WERI-Rb-1 (cell line): ENCODE measurements at regions not wholly inside any gene's neighbourhood (a gene's known extent, or its start where the extent isn't known, plus 50 kb on each side); places are given as distances from the start of the nearest gene placed in this dataset.

Source experiments
- DNase-seq: peaks from one replicate; pipeline ENCODE4 v3.0.0-alpha.2; 2020
- H3K27ac ChIP-seq: fragments of 250-450 bp; sonication (Bioruptor Pico); 2 replicates; pipeline ENCODE4 v1.5.1; 2020; ENCODE audit warnings: mild to moderate bottlenecking, moderate library complexity
- H3K27me3 ChIP-seq: fragments of 250-450 bp; sonication (Bioruptor Pico); 2 replicates; pipeline ENCODE4 v1.5.1; 2021; ENCODE audit warnings: mild to moderate bottlenecking, low read depth, moderate library complexity; ENCODE audit not compliant: insufficient read depth, severe bottlenecking
- H3K36me3 ChIP-seq: fragments of 250-450 bp; sonication (Bioruptor Pico); 2 replicates; pipeline ENCODE4 v1.5.1; 2020; ENCODE audit warnings: mild to moderate bottlenecking, moderate library complexity
- H3K4me3 ChIP-seq: 2 replicates; pipeline ENCODE4 v1.5.1; 2011; ENCODE audit warnings: low read depth, mild to moderate bottlenecking, control low read depth, low read length
- H3K9me3 ChIP-seq: fragments of 250-450 bp; sonication (Bioruptor Pico); 2 replicates; pipeline ENCODE4 v1.5.1; 2021; ENCODE audit warnings: mild to moderate bottlenecking, moderate library complexity; ENCODE audit not compliant: severe bottlenecking
- TF ChIP-seq, protein P1 (sequence below): IDR thresholded peaks from 2 replicates; pipeline ENCODE4 v1.5.1; 2011; ENCODE audit warnings: low read depth, mild to moderate bottlenecking, control low read depth, inconsistent platforms, low read length

- TF ChIP-seq, protein P1, sequence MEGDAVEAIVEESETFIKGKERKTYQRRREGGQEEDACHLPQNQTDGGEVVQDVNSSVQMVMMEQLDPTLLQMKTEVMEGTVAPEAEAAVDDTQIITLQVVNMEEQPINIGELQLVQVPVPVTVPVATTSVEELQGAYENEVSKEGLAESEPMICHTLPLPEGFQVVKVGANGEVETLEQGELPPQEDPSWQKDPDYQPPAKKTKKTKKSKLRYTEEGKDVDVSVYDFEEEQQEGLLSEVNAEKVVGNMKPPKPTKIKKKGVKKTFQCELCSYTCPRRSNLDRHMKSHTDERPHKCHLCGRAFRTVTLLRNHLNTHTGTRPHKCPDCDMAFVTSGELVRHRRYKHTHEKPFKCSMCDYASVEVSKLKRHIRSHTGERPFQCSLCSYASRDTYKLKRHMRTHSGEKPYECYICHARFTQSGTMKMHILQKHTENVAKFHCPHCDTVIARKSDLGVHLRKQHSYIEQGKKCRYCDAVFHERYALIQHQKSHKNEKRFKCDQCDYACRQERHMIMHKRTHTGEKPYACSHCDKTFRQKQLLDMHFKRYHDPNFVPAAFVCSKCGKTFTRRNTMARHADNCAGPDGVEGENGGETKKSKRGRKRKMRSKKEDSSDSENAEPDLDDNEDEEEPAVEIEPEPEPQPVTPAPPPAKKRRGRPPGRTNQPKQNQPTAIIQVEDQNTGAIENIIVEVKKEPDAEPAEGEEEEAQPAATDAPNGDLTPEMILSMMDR: no peak
- Histone ChIP-seq H3K27me3 (no peaks in the 10 kb centered on the region), H3K27ac (no peak overlapping the region), H3K9me3 (peaks cover 7% of the 10 kb centered on the region), H3K4me3 (no peak overlapping the region), H3K36me3 (no peaks in the 10 kb centered on the region)
- DNase-seq: no peak
Measured at GRCh38 chr7:54392935-54393334, 149.2 kb upstream of the VSTM2A start.

- Histone ChIP-seq H3K27ac (no peak overlapping the region), H3K4me3 (no peak overlapping the region), H3K27me3 (no peaks in the 10 kb centered on the region), H3K9me3 (no peaks in the 10 kb centered on the region), H3K36me3 (no peaks in the 10 kb centered on the region)
- TF ChIP-seq, protein P1: no peak
- no peak for DNase-seq
Measured at GRCh38 chr7:54394834-54395233, 147.3 kb upstream of the VSTM2A start.

- H3K27me3 ChIP-seq: no peaks in the 10 kb centered on the region
- TF ChIP-seq, protein P1: no peak
- H3K4me3 ChIP-seq: no peak overlapping the region
- no peaks in the 10 kb centered on the region for H3K36me3 ChIP-seq
- no peak overlapping the region for H3K27ac ChIP-seq
- no peaks in the 10 kb centered on the region for H3K9me3 ChIP-seq
- no peak for DNase-seq
Measured at GRCh38 chr7:54397836-54398612, 144.2 kb upstream of the VSTM2A start.

DNA sequence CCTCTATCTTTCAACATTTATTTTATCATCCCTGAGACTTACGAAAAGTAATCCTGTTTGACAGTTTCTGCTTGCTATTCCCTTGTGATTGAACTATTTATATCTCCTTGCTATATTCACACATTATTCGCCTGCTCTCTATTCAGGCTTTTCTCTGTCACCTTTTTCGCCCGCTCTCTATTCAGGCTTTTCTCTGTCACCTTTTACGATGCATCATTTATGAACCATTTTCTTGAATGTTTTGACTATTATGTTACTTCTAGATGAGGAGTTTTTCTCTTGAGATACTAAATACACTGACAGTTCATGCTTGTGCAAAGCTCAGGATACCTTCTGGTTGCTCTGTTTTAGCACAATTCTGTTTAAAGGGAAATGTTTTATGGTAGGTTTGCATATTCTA lies 143.3 kb upstream of the VSTM2A start:
- no peak for DNase-seq
- Histone ChIP-seq H3K9me3 (no peaks in the 10 kb centered on the region), H3K27me3 (no peaks in the 10 kb centered on the region), H3K36me3 (no peaks in the 10 kb centered on the region), H3K4me3 (no peak overlapping the region), H3K27ac (no peak overlapping the region)
- TF ChIP-seq, protein P1: no peak

DNA sequence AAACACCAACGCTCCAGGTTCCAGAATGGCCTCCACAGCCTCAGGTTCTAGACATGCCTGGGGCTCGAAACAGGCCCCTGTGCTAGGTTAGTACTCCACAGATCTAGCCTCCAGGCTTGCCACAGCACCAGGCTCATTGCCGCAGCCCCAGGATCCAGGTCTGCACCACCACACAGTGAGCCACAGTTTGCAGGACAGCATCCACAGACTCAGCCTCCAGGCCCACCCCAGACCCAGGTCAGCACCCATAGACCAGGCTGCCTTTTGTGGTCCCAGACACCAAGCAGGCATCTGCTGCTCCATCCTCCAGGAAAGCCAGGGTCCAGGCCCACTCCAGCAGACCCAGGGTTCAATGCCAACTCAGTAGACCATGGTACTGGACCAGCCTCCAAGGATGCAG lies 132.3 kb upstream of the VSTM2A start:
- H3K27me3 ChIP-seq: no peaks in the 10 kb centered on the region
- DNase-seq: no peak
- H3K27ac ChIP-seq: no peak overlapping the region
- no peak overlapping the region for H3K4me3 ChIP-seq
- peaks cover 3% of the 10 kb centered on the region for H3K9me3 ChIP-seq
- no peaks in the 10 kb centered on the region for H3K36me3 ChIP-seq
- TF ChIP-seq, protein P1: no peak

GRCh38 chr7:54416678-54417077 lies 125.5 kb upstream of the VSTM2A start:
- Histone ChIP-seq H3K27me3 (no peaks in the 10 kb centered on the region), H3K4me3 (no peak overlapping the region), H3K9me3 (no peaks in the 10 kb centered on the region), H3K27ac (no peak overlapping the region), H3K36me3 (no peaks in the 10 kb centered on the region)
- TF ChIP-seq, protein P1: no peak
- no peak for DNase-seq
